Gastroesophageal sphincter (tissue), 4 donors: ENCODE measurements at regions not wholly inside any gene's neighbourhood (a gene's known extent, or its start where the extent isn't known, plus 50 kb on each side); places are given as distances from the start of the nearest gene placed in this dataset.

Experiments used
- ATAC-seq: fragments of 150-250 bp; one replicate; pipeline ENCODE4 v1.9.1; 2016; ENCODE audit warnings: mild to moderate bottlenecking, moderate library complexity
- H3K27ac ChIP-seq, 4 donors: fragments of 200-600 bp; sonication (generic) in 3 of 4; 1 replicate in 3 of 4; 2 replicates in 1 of 4; pipeline ENCODE4 v1.5.1; 2016 to 2019
- H3K27me3 ChIP-seq: fragments of 200-600 bp; sonication (generic); one replicate; pipeline ENCODE4 v1.5.1; 2019
- H3K36me3 ChIP-seq, 2 donors: fragments of 200-600 bp; sonication (generic); one replicate each; pipeline ENCODE4 v1.5.1; 2019; ENCODE audit warnings: control low read depth in 1 of 2
- H3K4me1 ChIP-seq, 3 donors: fragments of 200-600 bp; sonication (generic); 1 replicate in 2 of 3; 2 replicates in 1 of 3; pipeline ENCODE4 v1.5.1; 2016 to 2019; ENCODE audit warnings: control low read depth in 2 of 3
- H3K4me3 ChIP-seq, 2 donors: fragments of 200-600 bp; sonication (generic); one replicate each; pipeline ENCODE4 v1.5.1; 2019; ENCODE audit warnings: mild to moderate bottlenecking in 1 of 2, moderate library complexity in 1 of 2
- H3K9me3 ChIP-seq, 3 donors: fragments of 200-600 bp; sonication (generic); one replicate each; pipeline ENCODE4 v1.5.1; 2017 to 2019; ENCODE audit warnings: control low read depth in 2 of 3
- EP300 ChIP-seq: sonication (generic); formaldehyde crosslinking; IDR thresholded peaks from one replicate; pipeline ENCODE4 v1.6.1; 2017; ENCODE audit warnings: antibody characterized with exemption, mild to moderate bottlenecking
- POLR2A ChIP-seq, 2 donors: fragments of 450-650 bp; IDR thresholded peaks; one replicate each; pipeline ENCODE4 v1.6.1; 2017; ENCODE audit warnings: antibody characterized with exemption in 2 of 2, mild to moderate bottlenecking in 2 of 2, moderate library complexity in 1 of 2
- POLR2AphosphoS5 ChIP-seq: sonication (generic); formaldehyde crosslinking; IDR thresholded peaks from one replicate; pipeline ENCODE4 v1.6.1; 2017; ENCODE audit warnings: antibody characterized with exemption
- WGBS, 2 donors: methylation state at CpG; one replicate each; pipeline ENCODE4 v1.1.5; 2018; ENCODE audit warnings: low coverage in 1 of 2; 5-methylcytosine and 5-hydroxymethylcytosine counted together
- TF ChIP-seq, protein P1 (sequence below), 4 experiments: fragments of 200-600 bp in 2 of 4; fragments of 450-650 bp in 2 of 4; sonication (generic) in 1 of 4; IDR thresholded peaks; one replicate each; pipeline ENCODE4 v1.5.1; 2017 to 2019; ENCODE audit warnings: antibody characterized with exemption in 4 of 4, mild to moderate bottlenecking in 2 of 4, moderate library complexity in 2 of 4

DNA sequence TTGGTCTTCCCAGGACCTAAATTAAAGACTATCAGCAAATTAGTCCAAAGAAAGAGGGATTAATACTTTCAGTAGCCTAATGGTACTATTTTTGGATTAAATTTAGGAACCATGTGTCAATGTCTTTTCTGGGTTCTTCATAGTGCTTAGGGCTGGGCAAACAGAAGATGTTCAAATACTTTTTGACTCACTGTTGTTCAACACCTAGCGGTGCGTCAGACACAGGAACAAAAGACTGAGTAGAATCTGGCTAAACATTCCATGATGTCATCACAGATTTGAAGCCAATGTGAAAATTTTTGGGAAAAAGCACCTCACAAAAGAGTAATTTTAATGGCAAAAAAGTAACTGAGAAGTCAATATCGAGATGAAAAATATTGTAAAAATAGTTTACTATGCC lies 544.4 kb downstream of the EFNA5 start:
- H3K4me1 ChIP-seq, result peaks cover 0 to 11% (median 0%) of the 10 kb centered on the region in 3 donors
- no peak overlapping the region for H3K4me3 ChIP-seq
- 85 to 100% methylated on average over 3 of the region's 3 CpGs for WGBS, 2 donors
- no peak for TF ChIP-seq EP300
- no peak for TF ChIP-seq POLR2A (IDR thresholded peaks at IDR 0.05)
- no peak for TF ChIP-seq POLR2AphosphoS5
- TF ChIP-seq, protein P1, sequence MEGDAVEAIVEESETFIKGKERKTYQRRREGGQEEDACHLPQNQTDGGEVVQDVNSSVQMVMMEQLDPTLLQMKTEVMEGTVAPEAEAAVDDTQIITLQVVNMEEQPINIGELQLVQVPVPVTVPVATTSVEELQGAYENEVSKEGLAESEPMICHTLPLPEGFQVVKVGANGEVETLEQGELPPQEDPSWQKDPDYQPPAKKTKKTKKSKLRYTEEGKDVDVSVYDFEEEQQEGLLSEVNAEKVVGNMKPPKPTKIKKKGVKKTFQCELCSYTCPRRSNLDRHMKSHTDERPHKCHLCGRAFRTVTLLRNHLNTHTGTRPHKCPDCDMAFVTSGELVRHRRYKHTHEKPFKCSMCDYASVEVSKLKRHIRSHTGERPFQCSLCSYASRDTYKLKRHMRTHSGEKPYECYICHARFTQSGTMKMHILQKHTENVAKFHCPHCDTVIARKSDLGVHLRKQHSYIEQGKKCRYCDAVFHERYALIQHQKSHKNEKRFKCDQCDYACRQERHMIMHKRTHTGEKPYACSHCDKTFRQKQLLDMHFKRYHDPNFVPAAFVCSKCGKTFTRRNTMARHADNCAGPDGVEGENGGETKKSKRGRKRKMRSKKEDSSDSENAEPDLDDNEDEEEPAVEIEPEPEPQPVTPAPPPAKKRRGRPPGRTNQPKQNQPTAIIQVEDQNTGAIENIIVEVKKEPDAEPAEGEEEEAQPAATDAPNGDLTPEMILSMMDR (IDR thresholded peaks at IDR 0.05), result no peak
- no peak for ATAC-seq
- H3K27ac ChIP-seq, result no peak overlapping the region
- no peaks in the 10 kb centered on the region for H3K9me3 ChIP-seq
- H3K27me3 ChIP-seq, result no peaks in the 10 kb centered on the region
- no peaks in the 10 kb centered on the region for H3K36me3 ChIP-seq

DNA sequence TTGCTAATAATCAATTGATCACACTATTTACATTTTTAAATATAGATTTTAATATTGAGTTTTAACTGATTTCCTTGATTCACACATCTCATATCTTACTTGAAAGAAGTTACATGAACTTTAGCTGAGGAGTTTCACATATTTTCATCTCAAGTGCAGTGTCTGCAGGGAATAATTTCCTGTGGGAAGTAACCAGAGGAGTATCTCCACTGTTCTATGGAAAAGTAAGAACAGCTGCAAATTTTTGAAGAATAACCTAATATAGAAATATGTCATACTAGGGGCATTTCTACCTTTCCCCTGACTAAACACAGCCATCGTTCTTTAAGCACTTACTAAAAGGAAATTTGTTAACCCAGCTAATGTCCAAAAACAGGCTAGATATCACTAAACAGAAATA lies 546.4 kb downstream of the EFNA5 start:
- H3K27ac ChIP-seq, result no peak overlapping the region
- no peak overlapping the region for H3K4me3 ChIP-seq
- no peaks in the 10 kb centered on the region for H3K36me3 ChIP-seq
- peaks cover 0 to 11% (median 0%) of the 10 kb centered on the region in 3 donors for H3K4me1 ChIP-seq
- H3K27me3 ChIP-seq, result no peaks in the 10 kb centered on the region
- WGBS, 2 donors, result 67 to 71% methylated on average over 1 of the region's 1 CpG
- no peak for ATAC-seq
- H3K9me3 ChIP-seq, result no peaks in the 10 kb centered on the region
- TF ChIP-seq EP300 (no peak), POLR2AphosphoS5 (no peak), POLR2A (IDR thresholded peaks at IDR 0.05) (no peak)
- TF ChIP-seq, protein P1 (IDR thresholded peaks at IDR 0.05), result no peak

DNA sequence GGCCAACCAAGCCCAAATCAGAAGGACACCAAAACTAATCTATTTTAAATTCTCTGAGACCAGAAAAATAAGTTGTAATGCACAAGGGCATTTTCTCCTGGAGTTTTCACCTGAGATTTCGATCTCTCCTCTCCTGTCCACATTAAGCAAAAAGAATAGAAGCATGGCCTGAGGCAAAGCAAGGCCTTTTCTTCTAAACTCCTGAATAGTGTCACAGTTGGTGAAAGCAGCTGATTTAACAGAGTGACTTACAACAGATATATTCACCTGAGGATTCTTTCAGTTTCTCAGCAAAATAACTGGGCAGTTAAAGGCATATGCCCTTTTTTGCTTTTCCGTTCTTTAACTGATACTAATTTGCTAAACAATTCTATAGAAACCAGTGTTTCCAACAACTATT lies 547.7 kb downstream of the EFNA5 start:
- TF ChIP-seq EP300 (no peak), POLR2AphosphoS5 (no peak), POLR2A (IDR thresholded peaks at IDR 0.05) (no peak)
- TF ChIP-seq, protein P1 (IDR thresholded peaks at IDR 0.05), result no peak
- H3K4me3 ChIP-seq, result no peak overlapping the region
- no peaks in the 10 kb centered on the region for H3K36me3 ChIP-seq
- no peaks in the 10 kb centered on the region for H3K9me3 ChIP-seq
- no peak for ATAC-seq
- H3K27ac ChIP-seq, result no peak overlapping the region
- no peaks in the 10 kb centered on the region for H3K27me3 ChIP-seq
- H3K4me1 ChIP-seq, result no peaks in the 10 kb centered on the region
- 97 to 100% methylated on average over 1 to 2 of the region's 2 CpGs for WGBS, 2 donors

DNA sequence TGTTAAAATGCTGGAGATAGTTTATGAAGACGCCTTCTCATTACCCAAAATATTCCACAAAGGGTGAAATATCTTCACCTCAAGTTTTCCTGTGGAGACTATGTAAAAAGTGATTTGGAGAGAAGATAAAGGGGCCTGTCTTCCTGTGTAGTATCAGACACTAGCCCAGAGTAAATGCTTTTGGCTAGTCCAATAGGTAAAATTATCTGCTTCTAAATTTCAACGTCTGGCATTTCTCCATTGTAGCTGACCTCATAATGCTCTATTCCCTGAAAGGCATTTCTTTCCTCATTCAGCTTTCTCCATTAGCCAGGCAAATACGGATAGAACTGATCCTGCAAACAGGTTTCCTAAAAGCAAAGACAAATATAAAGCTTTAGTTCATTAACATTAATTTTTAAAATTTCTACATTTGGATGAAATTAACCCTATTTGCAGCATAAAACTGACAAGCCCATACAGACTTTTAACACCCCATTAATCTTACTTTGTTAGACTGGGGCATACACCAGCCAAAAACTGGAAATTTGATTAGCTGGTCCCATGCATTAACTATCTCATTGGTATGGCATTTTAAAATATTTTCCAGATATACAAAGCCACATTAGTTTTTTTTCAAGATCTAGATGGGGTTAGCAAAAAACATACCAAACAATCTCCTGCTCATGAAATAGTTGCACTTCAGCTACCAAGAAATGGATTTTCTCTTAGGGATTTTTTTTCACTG lies 548.8 kb downstream of the EFNA5 start:
- Histone ChIP-seq H3K36me3 (no peaks in the 10 kb centered on the region), H3K27ac (no peak overlapping the region), H3K27me3 (no peaks in the 10 kb centered on the region), H3K4me1 (no peaks in the 10 kb centered on the region), H3K4me3 (no peak overlapping the region), H3K9me3 (no peaks in the 10 kb centered on the region)
- no peak for ATAC-seq
- TF ChIP-seq POLR2A (IDR thresholded peaks at IDR 0.05) (no peak), POLR2AphosphoS5 (no peak), EP300 (no peak)
- TF ChIP-seq, protein P1 (IDR thresholded peaks at IDR 0.05), result no peak
- WGBS, 2 donors, result 20 to 57% methylated on average over 3 of the region's 3 CpGs

DNA sequence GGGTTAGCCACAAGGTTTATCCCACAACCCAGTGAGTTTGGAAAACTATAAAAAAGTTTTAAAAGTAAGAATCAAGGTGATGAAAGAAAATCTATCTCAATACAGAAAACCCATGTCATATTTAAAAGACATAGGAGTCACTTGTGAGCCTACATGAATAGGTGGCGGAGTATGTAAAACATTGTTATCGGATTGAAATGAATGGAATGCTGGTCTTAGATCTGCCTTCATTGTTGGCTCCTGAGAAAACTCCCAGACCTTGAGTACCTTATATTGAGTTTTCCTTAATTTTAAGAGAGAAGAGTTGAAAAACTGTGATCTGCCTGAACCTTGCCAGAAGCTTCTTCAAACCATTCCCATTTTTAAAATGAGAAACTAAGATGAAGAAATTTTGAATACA lies 551.1 kb downstream of the EFNA5 start:
- no peak for ATAC-seq
- Histone ChIP-seq H3K27ac (no peak overlapping the region), H3K4me1 (no peaks in the 10 kb centered on the region), H3K4me3 (no peak overlapping the region), H3K36me3 (no peaks in the 10 kb centered on the region), H3K27me3 (no peaks in the 10 kb centered on the region), H3K9me3 (no peaks in the 10 kb centered on the region)
- TF ChIP-seq POLR2A (IDR thresholded peaks at IDR 0.05) (no peak), EP300 (no peak), POLR2AphosphoS5 (no peak)
- TF ChIP-seq, protein P1 (IDR thresholded peaks at IDR 0.05), result no peak
- WGBS, 2 donors, result 92 to 100% methylated on average over 2 of the region's 2 CpGs
